HG02981 (cell line): ENCODE measurements at regions not wholly inside any gene's neighbourhood (a gene's known extent, or its start where the extent isn't known, plus 50 kb on each side); places are given as distances from the start of the nearest gene placed in this dataset.
"Not testable (repeated sequence)": the region's sequence is repeated elsewhere in the genome, so short reads cannot be mapped to it uniquely, and the experiment has no call there.

Experiments
- ATAC-seq: cut with Tn5 transposase; IDR thresholded peaks from one replicate; pipeline ENCODE4 v1.9.1; 2021; ENCODE audit warnings: mild to moderate bottlenecking, moderate library complexity; ENCODE audit not compliant: unreplicated experiment

DNA sequence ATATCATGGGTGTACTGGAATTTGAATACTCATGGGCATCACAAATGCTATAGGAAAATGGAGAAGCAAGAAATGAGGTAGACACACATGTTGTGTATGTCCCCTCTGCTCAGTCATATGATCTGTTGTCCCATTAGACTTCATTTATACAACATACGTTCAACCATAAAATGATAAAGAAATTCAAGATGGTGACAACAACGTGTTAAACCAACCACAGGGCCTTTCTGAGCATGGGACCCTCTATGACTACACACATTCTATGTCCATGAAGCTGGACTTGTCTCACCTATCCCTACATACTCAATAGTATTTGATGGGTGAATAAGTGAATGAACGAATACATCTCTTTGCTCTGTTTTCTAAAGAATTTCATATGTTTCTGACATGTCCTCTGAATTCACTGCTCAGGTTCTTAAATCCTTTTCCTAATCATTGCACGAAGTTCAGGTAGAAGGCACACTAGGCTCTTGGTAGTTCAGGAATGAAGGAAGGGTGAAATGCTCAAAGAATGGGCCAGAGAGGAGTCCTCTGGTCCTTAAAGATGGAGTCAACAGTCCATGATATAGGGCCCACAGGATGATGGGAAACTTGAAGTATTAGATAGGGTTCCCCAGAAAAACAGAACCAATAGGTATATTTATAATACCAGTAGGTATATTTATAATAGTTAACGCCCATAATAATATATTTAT is 105.7 kb upstream of the PPM1H start:
- ATAC-seq = no peak

- no peak for ATAC-seq
Measured at GRCh38 chr12:63038713-63039100, 103.8 kb upstream of the PPM1H start.

DNA sequence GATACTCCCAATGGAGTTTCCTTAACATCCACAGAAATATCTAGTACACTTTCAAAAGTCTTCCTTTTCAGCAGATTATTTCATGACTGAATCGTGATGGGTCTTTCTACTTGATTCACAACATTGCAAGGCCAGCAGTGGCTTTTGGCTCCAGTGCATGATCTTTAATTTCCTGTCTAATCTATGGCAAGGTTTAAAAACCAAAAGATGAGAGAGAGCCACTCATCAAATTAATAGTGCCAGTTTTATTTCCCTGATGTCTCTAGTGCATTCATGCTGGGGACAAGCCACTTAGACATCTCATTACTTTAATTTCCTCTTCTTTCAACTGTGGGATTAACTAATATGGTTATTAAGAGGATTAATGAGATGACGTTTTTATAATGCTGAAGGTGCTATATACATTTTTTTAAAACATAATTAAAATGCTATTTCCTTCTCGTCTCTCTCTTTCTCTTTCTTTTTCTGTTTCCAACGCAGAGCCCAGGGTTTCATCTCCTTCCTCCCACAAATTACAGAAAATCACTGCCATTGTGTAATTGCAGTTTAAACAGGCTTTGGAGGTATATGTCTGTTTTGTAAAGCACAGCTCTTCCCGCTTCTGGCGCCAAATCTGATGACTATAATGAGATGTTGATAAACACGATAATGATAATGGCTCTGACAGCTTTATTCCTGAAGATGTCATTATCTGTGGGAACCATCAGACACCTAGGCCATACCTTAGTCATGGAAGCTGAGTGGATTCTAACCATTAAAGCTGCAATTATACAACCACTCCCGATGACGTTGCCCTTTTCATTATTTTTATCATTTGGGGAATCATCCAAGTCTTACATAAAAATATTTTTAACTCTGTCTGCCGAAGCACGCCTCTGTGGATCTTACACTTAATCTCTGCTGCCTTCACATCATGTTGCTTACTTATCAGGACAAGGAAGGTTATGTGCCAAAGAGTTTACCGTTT is 103.1 kb upstream of the PPM1H start:
- ATAC-seq = no peak

DNA sequence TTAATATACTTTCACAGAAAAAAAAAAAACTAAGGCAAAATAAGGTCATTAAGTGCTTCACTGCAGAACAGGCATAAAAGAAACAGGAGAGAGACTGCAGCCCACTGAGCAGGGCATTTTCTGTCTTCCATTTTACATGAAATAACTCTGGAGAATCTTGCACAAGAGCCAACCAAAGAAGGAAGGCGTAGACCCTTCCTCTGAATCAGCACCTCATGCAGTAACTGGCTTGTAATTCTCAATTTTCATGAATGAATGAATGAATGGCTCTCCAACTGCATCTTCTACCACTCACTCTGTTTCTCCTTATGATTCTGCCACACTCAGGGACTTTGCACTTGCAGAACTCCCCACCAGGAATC is 102.0 kb upstream of the PPM1H start:
- ATAC-seq = no peak

DNA sequence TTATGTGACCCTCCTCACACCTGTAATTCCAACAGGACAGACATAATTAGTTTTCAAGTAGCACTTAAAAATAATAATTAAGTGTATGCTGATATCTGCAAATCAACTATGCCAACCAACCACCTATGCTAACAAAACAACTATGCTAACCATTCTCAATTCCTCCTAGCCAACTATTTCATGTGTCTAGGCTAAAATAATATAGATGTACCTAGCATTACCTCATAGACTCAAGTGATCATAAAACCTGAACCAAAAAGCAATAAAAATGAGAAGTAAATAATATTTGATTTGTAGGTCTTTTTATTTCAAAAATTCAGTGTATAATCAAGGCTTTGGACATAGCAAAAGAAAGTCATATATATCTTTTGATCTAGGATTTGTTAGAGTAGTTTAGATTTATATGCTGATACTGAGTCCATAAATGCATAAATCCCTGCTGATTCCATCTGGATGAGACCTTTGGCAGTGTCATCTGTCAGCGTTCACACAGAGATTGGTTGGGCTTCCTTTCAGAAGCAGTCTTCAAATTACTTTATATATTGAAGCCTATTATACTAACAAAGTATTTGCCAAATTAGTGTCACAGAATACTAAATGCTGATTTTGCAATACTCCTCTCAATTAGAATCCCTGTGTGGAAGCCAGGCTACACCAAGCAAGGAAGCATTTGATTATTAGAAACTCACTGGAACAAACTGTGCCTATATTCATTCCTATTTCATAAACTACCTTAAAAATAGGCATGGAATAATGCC is 101.4 kb upstream of the PPM1H start:
- no peak for ATAC-seq

DNA sequence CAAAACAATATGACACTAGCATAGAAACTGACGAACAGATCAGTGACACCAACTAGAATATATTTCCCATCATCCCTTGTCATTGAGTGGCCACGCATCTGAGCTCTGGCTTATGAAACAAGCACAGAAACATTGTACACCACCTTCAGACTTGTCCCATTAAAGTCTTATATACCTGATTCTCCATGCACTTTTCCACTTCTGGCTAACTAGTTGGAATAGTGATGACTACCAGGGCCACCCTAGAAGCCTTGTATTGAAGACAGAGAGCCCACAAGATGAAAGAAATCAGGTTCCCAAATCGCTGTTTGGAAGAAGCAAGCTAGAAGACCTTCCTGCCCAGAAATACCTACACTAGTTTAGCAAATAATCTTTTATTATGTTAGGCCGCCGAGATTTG is 99.7 kb upstream of the PPM1H start:
- ATAC-seq = no peak

GRCh38 chr12:63029676-63030075 is 94.7 kb upstream of the PPM1H start:
- no peak for ATAC-seq

DNA sequence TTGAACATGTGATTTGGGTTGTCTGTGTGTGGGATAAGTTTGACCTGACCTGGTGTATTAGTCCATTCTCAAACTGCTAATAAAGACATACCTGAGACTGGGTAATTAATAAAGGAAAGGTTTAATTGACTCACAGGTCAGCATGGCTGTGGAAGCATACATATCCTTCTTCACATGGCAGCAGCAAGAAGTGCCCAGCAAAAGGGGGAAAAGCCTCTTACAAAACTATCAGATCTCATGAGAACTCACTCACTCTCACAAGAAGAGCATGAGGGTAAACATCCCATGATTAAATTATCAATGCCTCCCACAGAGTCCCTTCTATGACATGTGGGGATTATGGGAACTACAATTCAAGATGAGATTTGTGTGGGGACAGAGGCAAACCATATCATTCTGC is 94.0 kb upstream of the PPM1H start:
- ATAC-seq = no peak

- ATAC-seq = no peak
Measured at GRCh38 chr12:63025116-63025515, 90.2 kb upstream of the PPM1H start.

GRCh38 chr12:63023926-63024325 is 89.0 kb upstream of the PPM1H start:
- no peak for ATAC-seq

DNA sequence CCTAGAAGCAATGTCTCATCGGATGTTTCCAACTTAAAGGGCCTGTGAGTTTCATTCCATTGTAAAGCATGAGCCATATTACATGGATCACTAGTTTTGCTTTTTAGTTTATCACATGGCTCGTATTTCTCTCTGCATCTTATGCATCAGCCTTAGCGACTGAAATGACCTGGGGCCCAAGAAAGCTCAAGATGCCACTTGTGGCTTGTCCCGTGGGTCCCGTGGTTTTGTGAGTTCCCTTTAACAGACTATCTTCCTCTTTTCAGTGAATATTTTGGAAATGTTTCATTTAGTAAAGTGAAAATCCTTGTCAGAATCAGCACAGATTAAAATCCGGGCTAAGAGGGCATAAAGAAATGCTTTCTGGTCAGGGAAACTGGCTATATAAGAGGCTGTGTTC is 86.2 kb upstream of the PPM1H start:
- ATAC-seq = no peak

DNA sequence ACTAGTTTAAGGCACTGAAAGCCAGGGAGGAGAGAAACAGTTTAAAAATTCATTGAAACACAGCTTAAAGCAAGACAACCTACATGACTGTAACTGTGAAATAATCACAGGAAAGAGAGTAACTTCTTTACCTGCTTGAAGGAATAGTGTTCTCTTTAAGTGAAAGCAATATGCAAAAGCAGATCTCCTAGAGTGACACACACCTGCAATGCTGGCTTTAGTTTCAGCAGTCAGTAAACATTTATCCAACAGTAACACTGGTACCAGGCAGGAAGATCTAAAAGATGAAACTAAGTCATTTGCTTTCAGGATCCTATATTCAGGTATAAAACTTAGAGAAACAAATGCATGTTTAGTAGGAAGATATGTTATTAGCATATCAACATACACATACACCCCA is 85.3 kb upstream of the PPM1H start:
- ATAC-seq = no peak

DNA sequence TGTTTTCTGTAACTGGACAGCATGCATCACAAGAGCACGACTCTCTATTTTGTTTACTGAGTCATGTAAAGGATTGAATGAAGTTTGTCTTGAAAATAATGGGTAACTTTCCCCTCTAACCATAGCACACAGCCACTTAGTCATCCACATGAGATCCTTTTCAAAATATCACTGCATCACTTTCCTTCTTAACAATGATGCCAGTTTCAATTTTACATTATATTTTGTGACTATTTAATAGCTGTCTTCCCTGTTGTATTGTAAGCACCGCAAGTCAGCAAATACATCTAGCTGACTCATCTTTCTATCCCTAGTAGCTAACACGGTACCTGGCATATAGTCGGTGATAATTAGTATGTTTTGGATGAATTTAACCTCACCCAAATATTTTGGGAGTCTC is 83.3 kb upstream of the PPM1H start:
- ATAC-seq = no peak

GRCh38 chr12:63013302-63013701 is 78.4 kb upstream of the PPM1H start:
- ATAC-seq = no peak

- no peak for ATAC-seq
Measured at GRCh38 chr12:63010698-63011097, 75.7 kb upstream of the PPM1H start.

GRCh38 chr12:63008372-63008771 is 73.4 kb upstream of the PPM1H start:
- no peak for ATAC-seq

DNA sequence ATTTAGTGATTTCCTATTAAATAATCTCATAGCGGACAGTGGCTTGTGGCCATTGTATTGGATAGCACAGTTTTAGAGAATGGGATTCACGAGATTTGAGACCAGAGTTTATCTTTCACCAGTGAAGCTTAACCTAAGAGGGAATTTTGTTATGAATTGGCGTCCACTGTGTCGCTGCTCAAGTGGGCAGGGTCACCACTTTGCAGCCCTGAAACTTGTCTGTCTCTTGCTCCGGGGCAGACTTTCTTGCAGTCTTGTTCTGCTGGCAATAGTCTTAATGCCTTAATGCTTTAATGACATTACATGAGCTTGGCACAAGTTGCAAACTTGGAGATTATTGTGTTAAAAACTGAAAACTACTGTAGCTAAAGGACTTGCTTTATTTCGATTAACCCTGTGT is 72.8 kb upstream of the PPM1H start:
- ATAC-seq = no peak

GRCh38 chr12:63006536-63006935 is 71.6 kb upstream of the PPM1H start:
- ATAC-seq = no peak

- ATAC-seq = no peak
Measured at GRCh38 chr12:63005382-63005781, 70.4 kb upstream of the PPM1H start.

- no peak for ATAC-seq
Measured at GRCh38 chr12:63003223-63003819, 68.4 kb upstream of the PPM1H start.

GRCh38 chr12:63002059-63002458 is 67.1 kb upstream of the PPM1H start:
- not testable (repeated sequence) for ATAC-seq
